H1 (cell line): ENCODE measurements at regions not wholly inside any gene's neighbourhood (a gene's known extent, or its start where the extent isn't known, plus 50 kb on each side); places are given as distances from the start of the nearest gene placed in this dataset.
A peak's percentile ranks its signal among the peaks of the same experiment; 100 is the strongest.

Experiments used
- CTCF ChIA-PET: fragments of 300-600 bp; sonication (Branson Sonifier 250); formaldehyde crosslinking; loops from one replicate; lab custom pipeline; 2021; ENCODE audit not compliant: partially characterized antibody; lab: Charles Lee
- POLR2A ChIA-PET: fragments of 300-600 bp; sonication (Branson Sonifier 250); formaldehyde crosslinking; loops from one replicate; lab custom pipeline; 2021; ENCODE audit warnings: inconsistent platforms; ENCODE audit not compliant: partially characterized antibody; lab: Charles Lee
- DNase-seq, 2 experiments: peaks; one replicate each; pipeline versions ENCODE4 v3.0.0 to v3.0.0-alpha.2; 2010 to 2022; ENCODE audit warnings: low spot score in 2 of 2, low read depth in 1 of 2, mixed read lengths in 1 of 2
- FAIRE-seq: peaks from 2 replicates; lab custom pipeline; 2011; peaks lifted over from hg19 to GRCh38; lab: Jason Lieb, UNC
- H2AFZ ChIP-seq: 2 replicates; pipeline ENCODE4 v1.8.1; 2012; ENCODE audit warnings: low read length, inconsistent platforms
- H2AK5ac ChIP-seq: 2 replicates; pipeline ENCODE4 v1.6.1; 2013; ENCODE audit warnings: low read depth, low read length
- H2BK120ac ChIP-seq: replicated peaks from 2 replicates; pipeline ENCODE3; 2013; ENCODE audit warnings: low read depth, low read length, inconsistent platforms
- H2BK12ac ChIP-seq: 2 replicates; pipeline ENCODE4 v1.6.1; 2013; ENCODE audit warnings: low read depth, low read length
- H2BK15ac ChIP-seq: 2 replicates; pipeline ENCODE4 v1.6.1; 2013; ENCODE audit warnings: low read length
- H2BK20ac ChIP-seq: 2 replicates; pipeline ENCODE4 v1.6.1; 2013; ENCODE audit warnings: low read length
- H2BK5ac ChIP-seq: 2 replicates; pipeline ENCODE4 v1.6.1; 2013; ENCODE audit warnings: low read depth, low read length
- H3K14ac ChIP-seq: 2 replicates; pipeline ENCODE4 v1.6.1; 2013; ENCODE audit warnings: inconsistent platforms; ENCODE audit not compliant: insufficient read length
- H3K18ac ChIP-seq: 2 replicates; pipeline ENCODE4 v1.6.1; 2013; ENCODE audit warnings: low read length; ENCODE audit errors: extremely low read depth
- H3K23ac ChIP-seq: 2 replicates; pipeline ENCODE4 v1.6.1; 2013; ENCODE audit warnings: inconsistent platforms; ENCODE audit not compliant: insufficient read length
- H3K23me2 ChIP-seq: 2 replicates; pipeline ENCODE4 v1.6.1; 2013; ENCODE audit warnings: low read depth, low read length
- H3K27ac ChIP-seq: 2 replicates; pipeline ENCODE4 v1.6.1; 2011; ENCODE audit warnings: low read depth, low read length, inconsistent platforms
- H3K27me3 ChIP-seq, 4 experiments: replicated peaks in 1 of 4; 1 replicate in 1 of 4; 2 replicates in 3 of 4; pipeline versions ENCODE4 v1.6.1 to v1.8.1; 2011 to 2013; ENCODE audit warnings: low read length in 3 of 4, mild to moderate bottlenecking in 3 of 4, inconsistent platforms in 2 of 4, mixed read lengths in 2 of 4, moderate library complexity in 1 of 4; ENCODE audit not compliant: control insufficient read depth in 3 of 4, insufficient read depth in 3 of 4; ENCODE audit errors: extremely low read depth in 1 of 4
- H3K36me3 ChIP-seq, 4 experiments: 2 replicates each; pipeline versions ENCODE4 v1.6.1 to v1.8.1; 2011 to 2013; ENCODE audit warnings: mild to moderate bottlenecking in 4 of 4, low read length in 3 of 4, moderate library complexity in 2 of 4, control low read depth in 1 of 4, inconsistent platforms in 1 of 4; ENCODE audit not compliant: insufficient read depth in 4 of 4, control insufficient read depth in 2 of 4
- H3K4ac ChIP-seq: replicated peaks from 2 replicates; pipeline ENCODE3; 2013; ENCODE audit warnings: low read length, low read depth, mixed read lengths, inconsistent platforms; ENCODE audit not compliant: insufficient read length
- H3K4me1 ChIP-seq, 4 experiments: replicated peaks in 1 of 4; 1 replicate in 1 of 4; 2 replicates in 3 of 4; pipeline versions ENCODE4 v1.6.1 to v1.8.1; 2011 to 2013; ENCODE audit warnings: low read length in 3 of 4, inconsistent platforms in 2 of 4, mixed read lengths in 1 of 4; ENCODE audit not compliant: insufficient read depth in 4 of 4, control insufficient read depth in 3 of 4
- H3K4me2 ChIP-seq, 2 experiments: 2 replicates each; pipeline versions ENCODE4 v1.6.1 to v1.8.1; 2011 to 2013; ENCODE audit warnings: low read depth in 2 of 2, low read length in 2 of 2, control low read depth in 1 of 2, inconsistent platforms in 1 of 2, mild to moderate bottlenecking in 1 of 2; ENCODE audit not compliant: insufficient read depth in 1 of 2
- H3K4me3 ChIP-seq, 4 experiments: fragments of 200-600, 300-600 bp in 1 of 4; sonication (generic), shearing (Covaris generic), sonication (Bioruptor Twin) in 1 of 4; 2 replicates each; pipeline versions ENCODE4 v1.5.1 to v1.8.1; 2011 to 2016; ENCODE audit warnings: low read length in 4 of 4, low read depth in 3 of 4, control low read depth in 2 of 4, inconsistent platforms in 2 of 4, mild to moderate bottlenecking in 2 of 4, mixed read lengths in 1 of 4, moderate library complexity in 1 of 4; ENCODE audit not compliant: insufficient read depth in 2 of 4; ENCODE audit errors: extremely low read depth in 1 of 4
- H3K56ac ChIP-seq: replicated peaks from 2 replicates; pipeline ENCODE3; 2013; ENCODE audit warnings: low read depth, mild to moderate bottlenecking, mixed read lengths, low read length, inconsistent platforms; ENCODE audit not compliant: insufficient read length
- H3K79me1 ChIP-seq: 2 replicates; pipeline ENCODE4 v1.6.1; 2013; ENCODE audit warnings: low read depth, low read length, control low read depth
- H3K79me2 ChIP-seq, 2 experiments: 2 replicates each; pipeline versions ENCODE4 v1.6.1 to v1.8.1; 2012 to 2013; ENCODE audit warnings: low read length in 2 of 2, mild to moderate bottlenecking in 2 of 2, inconsistent platforms in 1 of 2; ENCODE audit not compliant: insufficient read depth in 2 of 2, control insufficient read depth in 1 of 2
- H3K9ac ChIP-seq, 4 experiments: replicated peaks in 1 of 4; 1 replicate in 1 of 4; 2 replicates in 3 of 4; pipeline versions ENCODE4 v1.6.1 to v1.8.1; 2011 to 2013; ENCODE audit warnings: low read depth in 3 of 4, low read length in 3 of 4, control low read depth in 2 of 4, mild to moderate bottlenecking in 2 of 4, moderate library complexity in 2 of 4, inconsistent platforms in 1 of 4; ENCODE audit errors: extremely low read depth in 1 of 4
- H3K9me3 ChIP-seq, 2 experiments: 2 replicates each; pipeline versions ENCODE4 v1.6.1 to v1.8.1; 2012 to 2013; ENCODE audit warnings: mild to moderate bottlenecking in 2 of 2, moderate library complexity in 2 of 2, control low read depth in 1 of 2, inconsistent platforms in 1 of 2, low read depth in 1 of 2, low read length in 1 of 2, mixed read lengths in 1 of 2; ENCODE audit not compliant: insufficient read depth in 2 of 2
- H4K20me1 ChIP-seq, 2 experiments: replicated peaks in 1 of 2; 2 replicates each; pipeline versions ENCODE3 to v1.8.1; 2011 to 2013; ENCODE audit warnings: inconsistent platforms in 2 of 2, low read length in 2 of 2, mild to moderate bottlenecking in 1 of 2; ENCODE audit not compliant: insufficient read depth in 2 of 2, control insufficient read depth in 1 of 2
- H4K5ac ChIP-seq: 2 replicates; pipeline ENCODE4 v1.6.1; 2013; ENCODE audit warnings: low read length, low read depth, mixed read lengths, inconsistent platforms; ENCODE audit not compliant: insufficient read length
- H4K8ac ChIP-seq: 2 replicates; pipeline ENCODE4 v1.8.0; 2013; ENCODE audit warnings: mild to moderate bottlenecking, moderate library complexity, low read length, inconsistent platforms; ENCODE audit not compliant: insufficient read depth; ENCODE audit errors: extremely low read depth
- H4K91ac ChIP-seq: replicated peaks from 2 replicates; pipeline ENCODE3; 2013; ENCODE audit warnings: low read length, mixed read lengths, inconsistent platforms; ENCODE audit not compliant: insufficient read length
- TAF7 ChIP-seq: optimal IDR thresholded peaks from 2 replicates; pipeline ENCODE3; 2011; ENCODE audit warnings: low read depth, mild to moderate bottlenecking, inconsistent platforms, low read length, moderate library complexity, borderline replicate concordance
- WGBS, 2 experiments: shearing (Covaris generic) in 1 of 2; methylation state at CpG; one replicate each; pipeline versions ENCODE4 v1.1.6 to v1.1.7; 2013 to 2015; ENCODE audit warnings: low lambda C conversion rate in 2 of 2, mixed read lengths in 2 of 2, inconsistent platforms in 1 of 2, low coverage in 1 of 2, missing lambda C conversion rate in 1 of 2; ENCODE audit not compliant: insufficient replicate concordance in 2 of 2, insufficient coverage in 1 of 2, insufficient read length in 1 of 2; ENCODE audit errors: extremely low coverage in 1 of 2, missing lambda C conversion rate in 1 of 2; 5-methylcytosine and 5-hydroxymethylcytosine counted together

DNA sequence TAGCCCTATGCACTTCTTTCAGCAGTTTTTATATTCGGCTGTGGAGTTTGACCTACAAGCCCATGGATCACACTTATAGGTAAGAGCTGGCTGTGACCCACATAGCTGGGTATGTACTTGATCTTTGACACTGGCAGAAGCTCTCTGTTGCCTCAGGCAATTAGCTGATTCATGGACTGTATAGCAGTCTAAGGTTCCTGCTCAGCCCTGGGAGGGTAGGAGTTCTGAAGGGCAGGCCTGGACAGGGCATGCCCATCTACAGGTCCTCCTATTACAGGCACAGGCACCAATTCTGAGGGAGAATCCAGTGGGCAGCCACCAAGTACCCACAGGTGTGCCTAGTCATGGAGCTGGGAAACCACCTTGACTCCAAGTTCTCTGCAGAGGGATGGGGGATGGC is 301.8 kb upstream of the GALNT5 start:
- CTCF ChIA-PET: interaction anchor here (1.3 kb wide), 1 partner anchor 13 kb away, joined by 3 read pairs; no protein-coding TSS in a partner anchor
- H3K4me3 ChIP-seq: no peak overlapping the region
- no peak overlapping the region for H4K8ac ChIP-seq
- H3K9ac ChIP-seq: no peak overlapping the region
- H3K27ac ChIP-seq: no peak overlapping the region
- H2BK120ac ChIP-seq: no peak overlapping the region
- FAIRE-seq (no peak), DNase-seq (no peak)
- H2BK15ac ChIP-seq: no peak overlapping the region
- no peak overlapping the region for H3K56ac ChIP-seq
- POLR2A ChIA-PET: no interaction called here
- no peak overlapping the region for H3K14ac ChIP-seq
- H4K20me1 ChIP-seq: no peaks in the 10 kb centered on the region
- no peak overlapping the region for H2BK5ac ChIP-seq
- 95% methylated on average over 1 of the region's 1 CpG; no CpG with 5 or more reads in 1 of the 2 experiments for WGBS, 2 experiments
- no peak overlapping the region for H4K91ac ChIP-seq
- no peak overlapping the region for H2BK12ac ChIP-seq
- peaks cover 16 to 19% of the 10 kb centered on the region in 2 experiments; a peak in 3 of 4 replicates for H3K9me3 ChIP-seq
- H2AK5ac ChIP-seq: no peak overlapping the region
- H2BK20ac ChIP-seq: no peak overlapping the region
- H3K79me1 ChIP-seq: no peaks in the 10 kb centered on the region
- no peaks in the 10 kb centered on the region for H3K27me3 ChIP-seq
- no peak overlapping the region for H3K23ac ChIP-seq
- H3K4me1 ChIP-seq: no peaks in the 10 kb centered on the region
- no peaks in the 10 kb centered on the region; a peak in 1 of 8 replicates for H3K36me3 ChIP-seq
- no peaks in the 10 kb centered on the region for H3K23me2 ChIP-seq
- H3K4me2 ChIP-seq: no peak overlapping the region
- H4K5ac ChIP-seq: no peak overlapping the region
- no peak overlapping the region for H3K18ac ChIP-seq
- no peaks in the 10 kb centered on the region for H3K79me2 ChIP-seq
- peak overlapping the region; percentile 62; the same call in 1 of the 2 replicates for H2AFZ ChIP-seq
- no peak overlapping the region for H3K4ac ChIP-seq
- TF ChIP-seq TAF7: no peak
